Panc1 (cell line): ENCODE measurements at regions not wholly inside any gene's neighbourhood (a gene's known extent, or its start where the extent isn't known, plus 50 kb on each side); places are given as distances from the start of the nearest gene placed in this dataset.

Source experiments
- ATAC-seq: fragments of 200-7000 bp; cut with Tn5 transposase; 2 replicates; pipeline ENCODE4 v1.9.1; 2020; ENCODE audit warnings: mild to moderate bottlenecking, moderate library complexity
- BruUV-seq: library from RNA; stranded (reverse); fragments of 400-500 nt; replicated peaks from 2 replicates; lab custom pipeline; 2021; lab: Mats Ljungman, UMichigan
- CTCF ChIA-PET: fragments of 300-600 bp; sonication (Branson Sonifier 250); formaldehyde crosslinking; loops from one replicate; lab custom pipeline; 2022; ENCODE audit warnings: antibody characterized with exemption; lab: Charles Lee
- POLR2A ChIA-PET: fragments of 300-600 bp; sonication (Branson Sonifier 250); formaldehyde crosslinking; loops from one replicate; lab custom pipeline; 2022; ENCODE audit warnings: antibody characterized with exemption; lab: Charles Lee
- DNase-seq: peaks from one replicate; pipeline ENCODE4 v3.0.0-alpha.2; 2010; ENCODE audit warnings: low read depth, low spot score
- H3K27ac ChIP-seq: 2 replicates; pipeline ENCODE4 v1.5.1; 2011; ENCODE audit warnings: mild to moderate bottlenecking, low read length, inconsistent platforms
- H3K27me3 ChIP-seq: fragments of 200-500 bp; sonication (Bioruptor generic); 2 replicates; pipeline ENCODE4 v1.6.0; 2014; ENCODE audit warnings: low read length, inconsistent platforms; ENCODE audit not compliant: control insufficient read depth, insufficient read depth
- H3K36me3 ChIP-seq: fragments of 200-500 bp; sonication (Bioruptor generic); 2 replicates; pipeline ENCODE4 v1.5.1; 2014; ENCODE audit warnings: inconsistent platforms, mild to moderate bottlenecking, low read length, moderate library complexity; ENCODE audit not compliant: control insufficient read depth, insufficient read depth
- H3K4me1 ChIP-seq: 2 replicates; pipeline ENCODE4 v1.5.1; 2011; ENCODE audit warnings: inconsistent platforms, mild to moderate bottlenecking, low read length, moderate library complexity; ENCODE audit not compliant: control insufficient read depth, insufficient read depth
- H3K4me3 ChIP-seq, 2 experiments: 2 replicates each; pipeline ENCODE4 v1.5.1; 2011 to 2012; ENCODE audit warnings: low read depth in 2 of 2, low read length in 2 of 2, mild to moderate bottlenecking in 2 of 2, inconsistent platforms in 1 of 2, moderate library complexity in 1 of 2
- H3K9me3 ChIP-seq: fragments of 200-500 bp; sonication (Bioruptor generic); 2 replicates; pipeline ENCODE4 v1.5.1; 2014; ENCODE audit warnings: low read depth, mild to moderate bottlenecking, inconsistent platforms, low read length, moderate library complexity; ENCODE audit not compliant: control insufficient read depth, insufficient read depth
- CTCF ChIP-seq: fragments of 450-650 bp; IDR thresholded peaks from 2 replicates; pipeline ENCODE4 v1.5.1; 2017; ENCODE audit warnings: mild to moderate bottlenecking
- POLR2AphosphoS5 ChIP-seq: IDR thresholded peaks from 2 replicates; pipeline ENCODE4 v1.6.1; 2012; ENCODE audit warnings: mild to moderate bottlenecking, low read depth, low read length, moderate library complexity
- REST ChIP-seq, 2 experiments: IDR thresholded peaks; 2 replicates each; pipeline ENCODE4 v1.6.1; 2011 to 2012; ENCODE audit warnings: low read depth in 2 of 2, control low read depth in 1 of 2, low read length in 1 of 2, mild to moderate bottlenecking in 1 of 2, moderate library complexity in 1 of 2; ENCODE audit not compliant: insufficient read depth in 1 of 2
- SIN3A ChIP-seq: IDR thresholded peaks from 2 replicates; pipeline ENCODE4 v1.6.1; 2012; ENCODE audit warnings: low read depth, mild to moderate bottlenecking, low read length, moderate library complexity, borderline replicate concordance; ENCODE audit not compliant: insufficient read depth
- TCF7L2 ChIP-seq: IDR thresholded peaks from 2 replicates; pipeline ENCODE4 v1.6.1; 2011; ENCODE audit warnings: mild to moderate bottlenecking, low read depth, low read length, inconsistent platforms
- in situ Hi-C: cut with HindIII; loops from 2 replicates; pipeline ENCODE4 v1.10.0; 2016; ENCODE audit warnings: low sequenced_read_pairs, low pct_unique_long_range_greater_than_20kb
- intact Hi-C: fragments of 100-400 bp; cut with micrococcal nuclease; formaldehyde crosslinking; loops from one replicate; pipeline ENCODE4 v1.10.0; 2022; ENCODE audit not compliant: unreplicated experiment

- ChIA-PET POLR2A (no interaction called here), CTCF (no interaction called here)
- TF ChIP-seq CTCF, result no peak
- no peak for TF ChIP-seq SIN3A
- TF ChIP-seq REST (IDR thresholded peaks at IDR 0.05; ENCODE audit: insufficient read depth in 1 of 2, low read depth in 2 of 2, low read length in 1 of 2), result no peak
- no peak for TF ChIP-seq TCF7L2
- no peak for TF ChIP-seq POLR2AphosphoS5
- in situ Hi-C loops, result no loop called here
- no peak overlapping the region for H3K4me3 ChIP-seq
- no peaks in the 10 kb centered on the region for H3K4me1 ChIP-seq
- intact Hi-C loops, result no loop called here
- no peak for DNase-seq
- H3K9me3 ChIP-seq, result no peaks in the 10 kb centered on the region
- H3K27me3 ChIP-seq, result peaks cover 7% of the 10 kb centered on the region
- H3K27ac ChIP-seq, result no peak overlapping the region
- BruUV-seq, result no TSS peak
- ATAC-seq, result no peak
- no peaks in the 10 kb centered on the region for H3K36me3 ChIP-seq
These were observed 131.8 kb downstream of the FAM204A start for GRCh38 chr10:118210276-118210675.

GRCh38 chr10:118209215-118209614 is 132.9 kb downstream of the FAM204A start:
- no peak overlapping the region for H3K4me3 ChIP-seq
- in situ Hi-C loops (no loop called here), intact Hi-C loops (no loop called here)
- ChIA-PET CTCF (no interaction called here), POLR2A (no interaction called here)
- H3K36me3 ChIP-seq, result no peaks in the 10 kb centered on the region
- DNase-seq (no peak), ATAC-seq (no peak)
- no peak for TF ChIP-seq TCF7L2
- TF ChIP-seq REST (IDR thresholded peaks at IDR 0.05; ENCODE audit: insufficient read depth in 1 of 2, low read depth in 2 of 2, low read length in 1 of 2), result no peak
- no peak for TF ChIP-seq CTCF
- TF ChIP-seq SIN3A, result no peak
- no peak for TF ChIP-seq POLR2AphosphoS5
- H3K27ac ChIP-seq, result no peak overlapping the region
- no peaks in the 10 kb centered on the region for H3K9me3 ChIP-seq
- no TSS peak for BruUV-seq
- no peaks in the 10 kb centered on the region for H3K4me1 ChIP-seq
- H3K27me3 ChIP-seq, result peaks cover 13% of the 10 kb centered on the region
